ENCODE measurements at regions not wholly inside any gene's neighbourhood (a gene's known extent, or its start where the extent isn't known, plus 50 kb on each side); places are given as distances from the start of the nearest gene placed in this dataset.

DNA sequence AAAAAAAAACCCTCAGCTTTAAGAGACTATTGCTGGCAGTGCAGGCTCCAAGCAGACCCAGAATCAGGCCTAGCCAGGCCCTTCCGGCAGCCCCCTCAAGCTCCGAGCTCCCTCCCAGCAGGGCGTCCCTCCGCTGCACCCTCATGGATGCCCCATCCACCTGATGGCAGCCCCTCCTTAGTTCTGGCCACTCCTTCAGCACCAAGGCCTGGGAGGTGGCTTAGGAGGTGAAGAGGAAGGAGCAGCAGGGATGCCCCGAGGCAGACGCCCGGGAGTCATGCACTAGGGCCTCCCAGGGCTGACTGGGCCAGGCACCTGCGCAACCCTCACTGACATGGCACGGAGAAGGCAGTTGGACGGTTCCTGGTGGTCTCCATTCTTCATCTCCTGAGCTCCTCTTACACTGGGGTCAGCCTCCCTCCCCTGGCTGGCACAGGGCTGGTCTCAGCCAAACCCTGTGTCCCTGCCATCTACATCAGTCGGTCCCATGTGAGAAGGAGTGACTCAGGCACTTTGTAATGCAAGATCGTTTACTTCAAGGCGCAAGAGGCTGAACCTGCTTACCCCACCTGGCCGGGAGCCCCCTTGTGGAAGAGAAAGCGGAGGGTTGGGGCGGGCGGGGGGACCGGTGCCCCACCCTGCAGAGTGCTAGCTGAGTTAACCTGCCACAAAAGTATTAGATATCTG lies 53.5 kb upstream of the ID2 start:
- Histone ChIP-seq H3K27me3 (replicated peaks; ENCODE audit: insufficient read depth, low read length) (no peaks in the 10 kb centered on the region), H3K4me2 (ENCODE audit: low read depth, low read length) (no peak overlapping the region), H3K9me2 (replicated peaks; ENCODE audit: insufficient read depth, low read length) (no peaks in the 10 kb centered on the region), H3K4me3 (ENCODE audit: low read length) (no peak overlapping the region), H3K4me1 (ENCODE audit: low read length) (no peaks in the 10 kb centered on the region), H3K9ac (ENCODE audit: low read length) (no peak overlapping the region), H3K9me3 (replicated peaks; ENCODE audit: insufficient read depth, low read length) (no peaks in the 10 kb centered on the region), H2AFZ (ENCODE audit: low read length) (no peak overlapping the region), H4K20me1 (ENCODE audit: insufficient read depth, low read length) (no peaks in the 10 kb centered on the region), H3K27ac (ENCODE audit: low read length) (no peak overlapping the region), H3K36me3 (replicated peaks; ENCODE audit: insufficient read depth, low read length) (no peaks in the 10 kb centered on the region), H3F3A (ENCODE audit: insufficient read depth, low read length) (no peaks in the 10 kb centered on the region), H3K79me2 (ENCODE audit: low read length) (no peaks in the 10 kb centered on the region)
- DNase-seq = no peak
- TF ChIP-seq, protein P1, sequence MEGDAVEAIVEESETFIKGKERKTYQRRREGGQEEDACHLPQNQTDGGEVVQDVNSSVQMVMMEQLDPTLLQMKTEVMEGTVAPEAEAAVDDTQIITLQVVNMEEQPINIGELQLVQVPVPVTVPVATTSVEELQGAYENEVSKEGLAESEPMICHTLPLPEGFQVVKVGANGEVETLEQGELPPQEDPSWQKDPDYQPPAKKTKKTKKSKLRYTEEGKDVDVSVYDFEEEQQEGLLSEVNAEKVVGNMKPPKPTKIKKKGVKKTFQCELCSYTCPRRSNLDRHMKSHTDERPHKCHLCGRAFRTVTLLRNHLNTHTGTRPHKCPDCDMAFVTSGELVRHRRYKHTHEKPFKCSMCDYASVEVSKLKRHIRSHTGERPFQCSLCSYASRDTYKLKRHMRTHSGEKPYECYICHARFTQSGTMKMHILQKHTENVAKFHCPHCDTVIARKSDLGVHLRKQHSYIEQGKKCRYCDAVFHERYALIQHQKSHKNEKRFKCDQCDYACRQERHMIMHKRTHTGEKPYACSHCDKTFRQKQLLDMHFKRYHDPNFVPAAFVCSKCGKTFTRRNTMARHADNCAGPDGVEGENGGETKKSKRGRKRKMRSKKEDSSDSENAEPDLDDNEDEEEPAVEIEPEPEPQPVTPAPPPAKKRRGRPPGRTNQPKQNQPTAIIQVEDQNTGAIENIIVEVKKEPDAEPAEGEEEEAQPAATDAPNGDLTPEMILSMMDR (IDR thresholded peaks at IDR 0.05; ENCODE audit: low read length) = no peak
- no peak for TF ChIP-seq EZH2 (optimal IDR thresholded peaks at IDR 0.05; ENCODE audit: low read depth, low read length)
- no peak for TF ChIP-seq EZH2phosphoT487 (IDR thresholded peaks at IDR 0.05; ENCODE audit: low read length)

DNA sequence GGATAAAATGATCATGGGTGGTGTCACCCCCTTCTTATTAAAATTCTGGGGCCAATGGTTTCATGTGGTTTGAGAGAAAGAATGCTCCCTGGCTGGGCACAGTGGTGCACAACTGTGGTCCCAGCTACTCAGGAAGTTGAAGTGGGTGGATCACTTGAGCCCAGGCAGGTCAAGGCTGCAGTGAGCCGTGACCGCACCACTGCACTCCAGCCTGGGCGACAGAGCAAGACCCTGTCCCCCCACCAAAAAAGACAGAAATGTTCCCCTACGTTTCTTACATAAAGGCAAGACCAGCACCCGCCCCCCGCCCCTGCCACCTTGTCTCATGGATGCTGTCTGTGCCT lies 53.0 kb upstream of the ID2 start:
- Histone ChIP-seq H3K36me3 (replicated peaks; ENCODE audit: insufficient read depth, low read length) (no peaks in the 10 kb centered on the region), H3K9ac (ENCODE audit: low read length) (no peak overlapping the region), H3K4me1 (ENCODE audit: low read length) (no peaks in the 10 kb centered on the region), H3K79me2 (ENCODE audit: low read length) (no peaks in the 10 kb centered on the region), H3K9me2 (replicated peaks; ENCODE audit: insufficient read depth, low read length) (no peaks in the 10 kb centered on the region), H4K20me1 (ENCODE audit: insufficient read depth, low read length) (no peaks in the 10 kb centered on the region), H3K4me3 (ENCODE audit: low read length) (no peak overlapping the region), H3K27me3 (replicated peaks; ENCODE audit: insufficient read depth, low read length) (no peaks in the 10 kb centered on the region), H3K9me3 (replicated peaks; ENCODE audit: insufficient read depth, low read length) (no peaks in the 10 kb centered on the region), H3K4me2 (ENCODE audit: low read depth, low read length) (no peak overlapping the region), H2AFZ (ENCODE audit: low read length) (no peak overlapping the region), H3F3A (ENCODE audit: insufficient read depth, low read length) (no peaks in the 10 kb centered on the region), H3K27ac (ENCODE audit: low read length) (no peak overlapping the region)
- no peak for DNase-seq
- TF ChIP-seq, protein P1 (IDR thresholded peaks at IDR 0.05; ENCODE audit: low read length) = no peak
- TF ChIP-seq EZH2phosphoT487 (IDR thresholded peaks at IDR 0.05; ENCODE audit: low read length) = no peak
- TF ChIP-seq EZH2 (optimal IDR thresholded peaks at IDR 0.05; ENCODE audit: low read depth, low read length) = no peak

DNA sequence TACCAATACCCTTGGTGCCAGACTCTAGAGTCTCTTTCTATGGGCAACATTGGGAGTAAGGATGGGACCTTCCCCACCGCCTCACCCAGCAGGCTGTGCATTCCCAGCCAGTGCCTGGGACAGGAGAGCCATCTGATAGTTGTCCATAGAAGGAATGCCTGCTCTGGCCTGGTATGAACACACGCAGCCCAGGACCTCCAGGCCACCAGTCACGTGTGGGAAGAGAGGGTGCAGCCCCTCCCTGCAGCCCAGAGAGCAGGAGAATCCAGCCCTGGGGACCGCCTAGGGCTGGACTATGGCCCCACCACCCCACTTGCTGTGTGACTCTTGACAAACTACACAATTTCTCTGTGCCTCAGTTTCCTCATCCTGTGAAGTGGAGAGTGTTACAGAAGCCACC lies 52.5 kb upstream of the ID2 start:
- H3F3A ChIP-seq (ENCODE audit: insufficient read depth, low read length) = no peaks in the 10 kb centered on the region
- H3K79me2 ChIP-seq (ENCODE audit: low read length) = no peaks in the 10 kb centered on the region
- H3K9me3 ChIP-seq (replicated peaks; ENCODE audit: insufficient read depth, low read length) = no peaks in the 10 kb centered on the region
- H3K4me3 ChIP-seq (ENCODE audit: low read length) = no peak overlapping the region
- H2AFZ ChIP-seq (ENCODE audit: low read length) = no peak overlapping the region
- no peaks in the 10 kb centered on the region for H3K36me3 ChIP-seq (replicated peaks; ENCODE audit: insufficient read depth, low read length)
- no peak overlapping the region for H3K4me2 ChIP-seq (ENCODE audit: low read depth, low read length)
- DNase-seq = no peak
- no peak overlapping the region for H3K9ac ChIP-seq (ENCODE audit: low read length)
- H3K9me2 ChIP-seq (replicated peaks; ENCODE audit: insufficient read depth, low read length) = no peaks in the 10 kb centered on the region
- no peak for TF ChIP-seq EZH2 (optimal IDR thresholded peaks at IDR 0.05; ENCODE audit: low read depth, low read length)
- TF ChIP-seq, protein P1 (IDR thresholded peaks at IDR 0.05; ENCODE audit: low read length) = no peak
- TF ChIP-seq EZH2phosphoT487 (IDR thresholded peaks at IDR 0.05; ENCODE audit: low read length) = no peak
- H3K4me1 ChIP-seq (ENCODE audit: low read length) = no peaks in the 10 kb centered on the region
- H4K20me1 ChIP-seq (ENCODE audit: insufficient read depth, low read length) = no peaks in the 10 kb centered on the region
- H3K27me3 ChIP-seq (replicated peaks; ENCODE audit: insufficient read depth, low read length) = no peaks in the 10 kb centered on the region
- H3K27ac ChIP-seq (ENCODE audit: low read length) = no peak overlapping the region
